ENCODE measurements at regions not wholly inside any gene's neighbourhood (a gene's known extent, or its start where the extent isn't known, plus 50 kb on each side); places are given as distances from the start of the nearest gene placed in this dataset.
"Not testable (repeated sequence)": the region's sequence is repeated elsewhere in the genome, so short reads cannot be mapped to it uniquely, and the experiment has no call there.

- no peak for DNase-seq
Observed at GRCh38 chr4:3365326-3365725, 72.5 kb downstream of the RGS12 start.

GRCh38 chr4:3365871-3366842 lies 73.3 kb downstream of the RGS12 start:
- DNase-seq, result no peak

GRCh38 chr4:3366893-3367775 lies 74.3 kb downstream of the RGS12 start:
- no peak for DNase-seq

DNA sequence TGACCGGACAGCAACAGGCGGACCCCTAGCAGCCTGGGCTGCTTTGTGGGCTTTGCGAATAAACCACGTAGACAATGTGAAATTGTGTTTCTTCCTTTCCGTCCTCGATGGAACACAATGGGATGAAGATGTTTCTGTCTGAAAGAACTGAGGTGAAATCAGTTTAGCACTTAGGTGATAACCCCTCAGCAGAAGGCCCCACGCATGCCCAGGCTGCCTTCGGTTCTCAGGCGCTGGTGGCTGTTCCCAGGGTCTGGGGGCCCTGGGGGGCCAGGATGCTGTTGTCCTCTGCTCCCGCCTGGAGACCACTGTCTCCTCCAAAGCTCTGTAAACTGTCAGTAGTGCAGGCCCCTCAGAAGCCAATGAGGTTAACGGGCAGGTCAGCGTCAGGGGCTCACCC lies 73.9 kb upstream of the HGFAC start:
- DNase-seq, result no peak

GRCh38 chr4:3368334-3368733 lies 73.4 kb upstream of the HGFAC start:
- DNase-seq, result no peak

- DNase-seq, result no peak
Observed at GRCh38 chr4:3368841-3369760, 72.7 kb upstream of the HGFAC start.

GRCh38 chr4:3369781-3370674 lies 71.7 kb upstream of the HGFAC start:
- no peak for DNase-seq

- DNase-seq, result no peak
Observed at GRCh38 chr4:3371033-3372001, 70.5 kb upstream of the HGFAC start.

DNA sequence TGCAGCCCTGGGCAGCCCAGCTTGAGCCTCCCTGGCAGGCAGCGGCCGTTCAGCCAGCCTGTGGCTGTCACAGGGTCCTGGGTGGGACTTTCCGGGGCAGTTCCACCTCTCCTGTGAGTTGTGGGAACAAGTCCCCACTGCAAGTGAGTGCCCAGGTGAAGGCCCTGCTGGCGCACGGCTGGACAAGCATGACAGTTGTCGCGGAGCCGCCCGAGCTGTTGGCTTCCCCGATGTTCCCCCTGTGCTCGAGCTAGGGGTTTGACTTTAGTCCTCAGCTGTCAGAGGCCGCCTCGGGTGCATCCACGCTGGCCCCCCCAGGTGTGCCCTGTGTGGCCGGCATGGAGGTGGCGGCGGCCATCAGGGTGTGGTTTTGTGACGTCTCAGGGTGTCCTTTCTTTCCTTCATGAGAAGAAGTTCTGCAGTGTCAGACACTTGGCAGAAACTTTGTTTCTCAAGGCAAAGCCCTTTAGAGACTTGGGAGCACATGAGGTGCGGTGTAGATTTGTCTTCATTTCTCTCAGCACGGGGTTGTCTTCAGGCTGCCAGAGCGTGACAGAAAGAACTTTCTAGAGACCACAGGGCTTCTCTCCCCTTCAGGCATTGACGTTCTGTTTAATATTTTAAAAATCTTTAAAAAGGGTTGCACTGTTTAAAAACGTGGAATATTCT lies 69.4 kb upstream of the HGFAC start:
- DNase-seq, result no peak

GRCh38 chr4:3372933-3373465 lies 68.8 kb upstream of the HGFAC start:
- DNase-seq, result no peak

DNA sequence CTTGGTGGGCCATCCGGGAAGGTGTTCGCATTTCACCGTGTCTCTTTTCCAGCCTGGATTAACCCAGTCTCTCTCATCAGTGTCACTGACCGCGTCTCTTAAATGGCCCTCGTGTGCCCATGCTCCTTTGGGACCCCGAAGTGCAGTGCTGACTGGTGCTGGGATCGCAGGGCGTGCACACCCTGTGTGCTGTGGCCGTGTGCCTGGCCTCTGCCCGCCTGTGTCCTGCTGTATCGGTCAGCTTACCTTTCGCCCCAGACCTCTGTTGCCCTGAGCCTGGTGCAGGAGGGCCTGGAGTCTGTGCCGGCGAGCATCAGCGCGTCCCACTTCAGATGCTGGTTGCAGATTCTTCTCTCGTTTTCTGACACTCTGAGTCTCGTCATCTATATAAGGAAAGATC lies 68.3 kb upstream of the HGFAC start:
- DNase-seq, result no peak

DNA sequence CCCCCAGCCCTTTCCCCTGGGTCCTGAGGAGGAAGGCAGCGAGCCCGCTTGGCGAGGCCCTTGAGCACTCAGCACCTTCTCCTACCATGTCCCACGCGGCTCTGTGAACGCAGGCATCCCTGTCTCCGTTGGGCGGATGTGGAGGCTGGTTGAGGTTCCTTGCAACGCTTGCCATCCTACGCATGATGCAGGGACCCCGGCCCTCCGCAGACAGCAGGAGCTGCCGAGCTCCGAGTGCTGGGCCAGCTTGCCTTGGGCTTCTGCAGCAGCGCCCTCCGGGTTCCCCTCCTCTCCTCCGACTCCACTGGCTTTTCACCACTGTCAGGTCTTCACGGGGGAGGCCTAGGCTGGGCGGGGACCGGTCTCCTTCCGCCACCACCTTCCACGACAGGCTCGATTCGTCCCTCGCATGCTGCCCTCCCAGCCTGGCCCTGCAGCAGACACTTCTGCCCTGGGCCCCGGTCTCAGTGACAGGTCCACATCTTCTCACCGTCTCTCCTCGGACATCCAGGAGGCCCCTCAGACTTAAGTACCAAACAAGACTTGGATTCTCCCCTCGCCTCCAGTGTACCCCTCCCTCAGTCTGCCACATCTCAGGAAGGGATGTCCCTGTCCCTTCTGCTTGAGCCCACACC lies 67.6 kb upstream of the HGFAC start:
- DNase-seq, result no peak

DNA sequence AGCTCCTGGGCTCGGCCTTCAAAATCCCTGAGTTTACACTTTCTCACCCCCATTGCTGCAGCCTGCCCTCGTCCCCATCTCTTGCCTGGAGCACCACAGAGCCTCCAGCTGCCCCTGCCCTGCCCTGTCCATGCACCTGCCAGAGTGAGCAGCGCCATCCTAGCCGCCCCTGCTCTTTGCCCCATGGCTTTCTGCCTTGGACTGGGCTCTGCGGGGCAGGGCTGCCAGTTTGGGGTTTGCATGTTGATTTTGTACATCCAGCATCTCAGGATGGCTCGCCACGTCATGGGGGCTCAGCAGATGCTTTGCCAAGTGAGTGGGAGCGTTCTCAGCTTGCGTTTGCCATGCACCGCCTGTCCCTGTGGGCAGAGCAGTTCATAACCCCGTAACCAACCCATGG lies 67.1 kb upstream of the HGFAC start:
- DNase-seq, result no peak

DNA sequence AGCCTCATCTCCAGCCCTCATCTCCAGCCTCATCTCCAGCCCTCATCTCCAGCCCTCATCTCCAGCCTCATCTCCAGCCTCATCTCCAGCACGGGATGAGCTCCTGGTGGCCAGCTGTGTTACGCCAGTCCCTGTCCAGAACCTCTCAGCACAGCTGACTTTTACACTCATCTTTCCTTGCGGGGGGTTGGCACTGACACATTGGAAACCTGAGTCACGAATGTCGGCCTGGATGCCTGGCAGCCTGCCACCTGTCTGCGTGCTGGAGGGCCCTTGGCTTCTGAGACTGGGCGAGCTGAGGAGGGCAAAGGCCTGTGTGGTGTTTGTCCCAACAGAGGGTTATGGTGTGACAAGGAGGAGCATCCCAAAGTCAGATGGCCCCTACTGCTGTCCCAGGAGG lies 66.1 kb upstream of the HGFAC start:
- no peak for DNase-seq

- DNase-seq, result no peak
Observed at GRCh38 chr4:3376266-3376665, 65.5 kb upstream of the HGFAC start.

DNA sequence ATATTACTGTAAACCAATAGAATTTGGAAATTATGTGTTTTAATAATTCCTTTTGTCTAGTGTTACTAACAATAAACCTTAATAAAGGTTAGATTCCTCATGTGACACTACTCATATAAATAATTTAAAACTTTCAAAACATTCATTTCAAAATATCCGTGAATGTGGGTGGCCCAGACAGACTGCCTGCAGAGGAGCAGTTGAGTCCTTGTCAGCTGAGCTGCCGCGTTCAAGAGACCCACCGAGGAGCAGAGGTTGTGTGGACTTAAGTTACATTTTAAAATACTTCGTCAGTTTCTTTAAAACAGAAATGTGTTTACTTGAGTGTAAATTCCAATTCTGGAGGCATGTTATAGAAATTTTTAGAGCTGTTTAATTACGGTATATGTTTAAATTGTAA lies 64.2 kb upstream of the HGFAC start:
- DNase-seq, result no peak

DNA sequence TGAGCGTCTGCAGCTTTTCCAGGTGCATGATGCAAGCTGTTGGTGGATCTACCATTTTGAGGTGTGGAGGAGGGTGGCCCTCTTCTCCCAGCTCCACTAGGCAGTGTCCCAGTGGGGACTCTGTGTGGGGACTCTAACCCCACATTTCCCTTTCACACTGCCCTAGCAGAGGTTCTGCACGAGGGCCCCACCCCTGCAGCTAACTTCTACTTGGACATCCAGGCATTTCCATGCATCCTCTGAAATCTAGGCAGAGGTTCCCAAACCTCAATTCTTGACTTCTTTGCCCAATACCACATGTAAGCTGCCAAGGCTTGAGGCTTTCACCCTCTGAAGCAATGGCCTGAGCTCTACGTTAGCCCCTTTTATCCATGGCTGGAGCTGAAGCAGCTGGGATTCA lies 61.4 kb upstream of the HGFAC start:
- DNase-seq, result not testable (repeated sequence)

GRCh38 chr4:3381208-3381607 lies 60.6 kb upstream of the HGFAC start:
- not testable (repeated sequence) for DNase-seq

GRCh38 chr4:3382251-3382650 lies 59.5 kb upstream of the HGFAC start:
- DNase-seq, result no peak

All from NCI-H1436 (cell line).